ENCODE measurements at regions not wholly inside any gene's neighbourhood (a gene's known extent, or its start where the extent isn't known, plus 50 kb on each side); places are given as distances from the start of the nearest gene placed in this dataset.

- no peak for TF ChIP-seq SNAI2 (CRISPR knock-in tag; IDR thresholded peaks at IDR 0.05)
- TF ChIP-seq RARB (CRISPR knock-in tag; IDR thresholded peaks at IDR 0.05), result no peak
- TF ChIP-seq, protein P1, sequence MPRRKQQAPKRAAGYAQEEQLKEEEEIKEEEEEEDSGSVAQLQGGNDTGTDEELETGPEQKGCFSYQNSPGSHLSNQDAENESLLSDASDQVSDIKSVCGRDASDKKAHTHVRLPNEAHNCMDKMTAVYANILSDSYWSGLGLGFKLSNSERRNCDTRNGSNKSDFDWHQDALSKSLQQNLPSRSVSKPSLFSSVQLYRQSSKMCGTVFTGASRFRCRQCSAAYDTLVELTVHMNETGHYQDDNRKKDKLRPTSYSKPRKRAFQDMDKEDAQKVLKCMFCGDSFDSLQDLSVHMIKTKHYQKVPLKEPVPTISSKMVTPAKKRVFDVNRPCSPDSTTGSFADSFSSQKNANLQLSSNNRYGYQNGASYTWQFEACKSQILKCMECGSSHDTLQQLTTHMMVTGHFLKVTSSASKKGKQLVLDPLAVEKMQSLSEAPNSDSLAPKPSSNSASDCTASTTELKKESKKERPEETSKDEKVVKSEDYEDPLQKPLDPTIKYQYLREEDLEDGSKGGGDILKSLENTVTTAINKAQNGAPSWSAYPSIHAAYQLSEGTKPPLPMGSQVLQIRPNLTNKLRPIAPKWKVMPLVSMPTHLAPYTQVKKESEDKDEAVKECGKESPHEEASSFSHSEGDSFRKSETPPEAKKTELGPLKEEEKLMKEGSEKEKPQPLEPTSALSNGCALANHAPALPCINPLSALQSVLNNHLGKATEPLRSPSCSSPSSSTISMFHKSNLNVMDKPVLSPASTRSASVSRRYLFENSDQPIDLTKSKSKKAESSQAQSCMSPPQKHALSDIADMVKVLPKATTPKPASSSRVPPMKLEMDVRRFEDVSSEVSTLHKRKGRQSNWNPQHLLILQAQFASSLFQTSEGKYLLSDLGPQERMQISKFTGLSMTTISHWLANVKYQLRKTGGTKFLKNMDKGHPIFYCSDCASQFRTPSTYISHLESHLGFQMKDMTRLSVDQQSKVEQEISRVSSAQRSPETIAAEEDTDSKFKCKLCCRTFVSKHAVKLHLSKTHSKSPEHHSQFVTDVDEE (CRISPR knock-in tag; IDR thresholded peaks at IDR 0.05), result no peak
- no peak for TF ChIP-seq ISL1 (CRISPR knock-in tag; IDR thresholded peaks at IDR 0.05)
- TF ChIP-seq ARNTL (CRISPR knock-in tag; IDR thresholded peaks at IDR 0.05; ENCODE audit: borderline replicate concordance, low read depth), result no peak
- TF ChIP-seq ZFP3 (CRISPR knock-in tag; IDR thresholded peaks at IDR 0.05), result no peak
- TF ChIP-seq PPARA (CRISPR knock-in tag; IDR thresholded peaks at IDR 0.05; ENCODE audit: borderline replicate concordance), result no peak
- TF ChIP-seq POU6F1 (CRISPR knock-in tag; IDR thresholded peaks at IDR 0.05; ENCODE audit: borderline replicate concordance, low read depth), result no peak
- TF ChIP-seq ZNF70 (CRISPR knock-in tag; IDR thresholded peaks at IDR 0.05), result no peak
- TF ChIP-seq, protein P2, sequence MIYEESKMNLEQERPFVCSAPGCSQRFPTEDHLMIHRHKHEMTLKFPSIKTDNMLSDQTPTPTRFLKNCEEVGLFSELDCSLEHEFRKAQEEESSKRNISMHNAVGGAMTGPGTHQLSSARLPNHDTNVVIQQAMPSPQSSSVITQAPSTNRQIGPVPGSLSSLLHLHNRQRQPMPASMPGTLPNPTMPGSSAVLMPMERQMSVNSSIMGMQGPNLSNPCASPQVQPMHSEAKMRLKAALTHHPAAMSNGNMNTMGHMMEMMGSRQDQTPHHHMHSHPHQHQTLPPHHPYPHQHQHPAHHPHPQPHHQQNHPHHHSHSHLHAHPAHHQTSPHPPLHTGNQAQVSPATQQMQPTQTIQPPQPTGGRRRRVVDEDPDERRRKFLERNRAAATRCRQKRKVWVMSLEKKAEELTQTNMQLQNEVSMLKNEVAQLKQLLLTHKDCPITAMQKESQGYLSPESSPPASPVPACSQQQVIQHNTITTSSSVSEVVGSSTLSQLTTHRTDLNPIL (CRISPR knock-in tag; IDR thresholded peaks at IDR 0.05; ENCODE audit: low read depth), result no peak
- TF ChIP-seq, protein P3, sequence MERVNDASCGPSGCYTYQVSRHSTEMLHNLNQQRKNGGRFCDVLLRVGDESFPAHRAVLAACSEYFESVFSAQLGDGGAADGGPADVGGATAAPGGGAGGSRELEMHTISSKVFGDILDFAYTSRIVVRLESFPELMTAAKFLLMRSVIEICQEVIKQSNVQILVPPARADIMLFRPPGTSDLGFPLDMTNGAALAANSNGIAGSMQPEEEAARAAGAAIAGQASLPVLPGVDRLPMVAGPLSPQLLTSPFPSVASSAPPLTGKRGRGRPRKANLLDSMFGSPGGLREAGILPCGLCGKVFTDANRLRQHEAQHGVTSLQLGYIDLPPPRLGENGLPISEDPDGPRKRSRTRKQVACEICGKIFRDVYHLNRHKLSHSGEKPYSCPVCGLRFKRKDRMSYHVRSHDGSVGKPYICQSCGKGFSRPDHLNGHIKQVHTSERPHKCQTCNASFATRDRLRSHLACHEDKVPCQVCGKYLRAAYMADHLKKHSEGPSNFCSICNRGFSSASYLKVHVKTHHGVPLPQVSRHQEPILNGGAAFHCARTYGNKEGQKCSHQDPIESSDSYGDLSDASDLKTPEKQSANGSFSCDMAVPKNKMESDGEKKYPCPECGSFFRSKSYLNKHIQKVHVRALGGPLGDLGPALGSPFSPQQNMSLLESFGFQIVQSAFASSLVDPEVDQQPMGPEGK (CRISPR knock-in tag; IDR thresholded peaks at IDR 0.05; ENCODE audit: borderline replicate concordance), result no peak
- no peak for TF ChIP-seq ZNF565 (CRISPR knock-in tag; conservative IDR thresholded peaks at IDR 0.05; ENCODE audit: low read depth)
- no peak for TF ChIP-seq BACH2 (CRISPR knock-in tag; IDR thresholded peaks at IDR 0.05; ENCODE audit: borderline replicate concordance)
- TF ChIP-seq TOX (CRISPR knock-in tag; IDR thresholded peaks at IDR 0.05; ENCODE audit: borderline replicate concordance), result no peak
Measured at GRCh38 chr13:68551701-68552522, 1321.8 kb upstream of the PCDH9 start.
